Esophagus squamous epithelium (tissue), 4 donors: ENCODE measurements at regions not wholly inside any gene's neighbourhood (a gene's known extent, or its start where the extent isn't known, plus 50 kb on each side); places are given as distances from the start of the nearest gene placed in this dataset.

ENCODE experiments used
- CTCF ChIP-seq, 6 experiments: fragments of 450-650 bp in 4 of 6; fragments of 200-600 bp in 2 of 6; sonication (generic) in 2 of 6; IDR thresholded peaks; one replicate each; pipeline ENCODE4 v1.5.1; 2016 to 2019; ENCODE audit warnings: antibody characterized with exemption in 6 of 6, mild to moderate bottlenecking in 4 of 6, moderate library complexity in 4 of 6
- POLR2A ChIP-seq, 4 donors: fragments of 450-650 bp; IDR thresholded peaks; one replicate each; pipeline ENCODE4 v1.6.1; 2017; ENCODE audit warnings: antibody characterized with exemption in 4 of 4, mild to moderate bottlenecking in 4 of 4, moderate library complexity in 3 of 4

- no peak for TF ChIP-seq CTCF (IDR thresholded peaks at IDR 0.05)
- TF ChIP-seq POLR2A (IDR thresholded peaks at IDR 0.05) = no peak
Observed at GRCh38 chr6:150662814-150663213, 63.1 kb downstream of the PLEKHG1 start.
